22Rv1 (cell line): ENCODE measurements at regions not wholly inside any gene's neighbourhood (a gene's known extent, or its start where the extent isn't known, plus 50 kb on each side); places are given as distances from the start of the nearest gene placed in this dataset.

Source experiments
- CTCF ChIP-seq: fragments of 450-650 bp; IDR thresholded peaks from 2 replicates; pipeline ENCODE4 v1.5.1; 2017; ENCODE audit warnings: mild to moderate bottlenecking
- ZFX ChIP-seq: fragments of 450-650 bp; IDR thresholded peaks from 2 replicates; pipeline ENCODE4 v1.6.1; 2017; ENCODE audit warnings: antibody characterized with exemption, borderline replicate concordance

GRCh38 chr18:39561126-39561525 is 1995.5 kb upstream of the CELF4 start:
- TF ChIP-seq CTCF (no peak), ZFX (no peak)
